ENCODE measurements at regions not wholly inside any gene's neighbourhood (a gene's known extent, or its start where the extent isn't known, plus 50 kb on each side); places are given as distances from the start of the nearest gene placed in this dataset.

DNA sequence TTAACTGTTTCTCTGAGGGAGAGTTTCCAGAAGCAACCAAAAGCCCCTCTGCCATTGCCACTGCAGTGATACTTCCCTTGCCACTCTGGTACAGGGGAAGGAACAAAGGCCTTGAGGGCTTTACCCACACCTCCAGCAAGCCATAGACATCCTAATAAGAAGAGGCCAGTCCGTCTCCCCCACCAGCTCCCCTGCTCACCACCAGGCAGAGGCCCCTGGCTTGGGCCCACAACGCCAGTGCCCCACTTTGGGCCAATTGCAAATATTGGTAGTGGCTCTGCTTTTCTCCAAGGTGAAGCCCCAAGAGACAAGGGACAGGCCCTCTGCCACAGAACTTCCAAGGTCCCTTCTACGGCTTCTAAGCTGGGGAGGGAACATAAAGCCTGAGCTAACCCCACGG is 833.0 kb downstream of the DACH1 start:
- ATAC-seq (no peak), DNase-seq (no peak)
- Histone ChIP-seq H3K36me3 (no peaks in the 10 kb centered on the region), H3K4me3 (no peak overlapping the region), H3K27me3 (no peaks in the 10 kb centered on the region), H3K9me3 (no peaks in the 10 kb centered on the region), H3K27ac (no peak overlapping the region), H3K4me1 (no peaks in the 10 kb centered on the region)
- TF ChIP-seq, protein P1, sequence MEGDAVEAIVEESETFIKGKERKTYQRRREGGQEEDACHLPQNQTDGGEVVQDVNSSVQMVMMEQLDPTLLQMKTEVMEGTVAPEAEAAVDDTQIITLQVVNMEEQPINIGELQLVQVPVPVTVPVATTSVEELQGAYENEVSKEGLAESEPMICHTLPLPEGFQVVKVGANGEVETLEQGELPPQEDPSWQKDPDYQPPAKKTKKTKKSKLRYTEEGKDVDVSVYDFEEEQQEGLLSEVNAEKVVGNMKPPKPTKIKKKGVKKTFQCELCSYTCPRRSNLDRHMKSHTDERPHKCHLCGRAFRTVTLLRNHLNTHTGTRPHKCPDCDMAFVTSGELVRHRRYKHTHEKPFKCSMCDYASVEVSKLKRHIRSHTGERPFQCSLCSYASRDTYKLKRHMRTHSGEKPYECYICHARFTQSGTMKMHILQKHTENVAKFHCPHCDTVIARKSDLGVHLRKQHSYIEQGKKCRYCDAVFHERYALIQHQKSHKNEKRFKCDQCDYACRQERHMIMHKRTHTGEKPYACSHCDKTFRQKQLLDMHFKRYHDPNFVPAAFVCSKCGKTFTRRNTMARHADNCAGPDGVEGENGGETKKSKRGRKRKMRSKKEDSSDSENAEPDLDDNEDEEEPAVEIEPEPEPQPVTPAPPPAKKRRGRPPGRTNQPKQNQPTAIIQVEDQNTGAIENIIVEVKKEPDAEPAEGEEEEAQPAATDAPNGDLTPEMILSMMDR (IDR thresholded peaks at IDR 0.05) = no peak
- intact Hi-C loops (cut with DNase I) = no loop called here

DNA sequence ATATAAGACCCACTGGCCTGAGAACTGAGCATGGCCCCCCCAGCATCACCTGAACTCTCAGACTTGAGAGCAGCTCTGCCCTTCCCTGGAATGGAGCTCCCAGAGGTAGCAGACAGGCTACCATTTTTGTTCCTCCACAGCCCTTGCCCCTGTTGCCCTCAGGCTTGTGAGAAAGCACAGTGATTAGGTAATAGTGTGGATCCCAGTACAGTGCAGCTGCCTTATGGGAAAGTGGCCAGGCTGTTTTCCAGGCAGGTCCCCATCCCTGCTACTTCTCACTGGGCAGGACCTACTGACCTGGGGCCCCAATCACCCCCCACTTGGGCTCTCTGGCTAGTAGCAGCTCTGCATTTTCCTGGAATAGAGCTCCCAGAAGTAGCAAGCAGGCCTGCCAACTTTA is 834.0 kb downstream of the DACH1 start:
- Histone ChIP-seq H3K27ac (no peak overlapping the region), H3K4me1 (no peaks in the 10 kb centered on the region), H3K9me3 (no peaks in the 10 kb centered on the region), H3K4me3 (no peak overlapping the region), H3K27me3 (no peaks in the 10 kb centered on the region), H3K36me3 (no peaks in the 10 kb centered on the region)
- TF ChIP-seq, protein P1 (IDR thresholded peaks at IDR 0.05) = no peak
- ATAC-seq = peak; percentile 27
- no peak for DNase-seq
- intact Hi-C loops (cut with DNase I) = no loop called here

DNA sequence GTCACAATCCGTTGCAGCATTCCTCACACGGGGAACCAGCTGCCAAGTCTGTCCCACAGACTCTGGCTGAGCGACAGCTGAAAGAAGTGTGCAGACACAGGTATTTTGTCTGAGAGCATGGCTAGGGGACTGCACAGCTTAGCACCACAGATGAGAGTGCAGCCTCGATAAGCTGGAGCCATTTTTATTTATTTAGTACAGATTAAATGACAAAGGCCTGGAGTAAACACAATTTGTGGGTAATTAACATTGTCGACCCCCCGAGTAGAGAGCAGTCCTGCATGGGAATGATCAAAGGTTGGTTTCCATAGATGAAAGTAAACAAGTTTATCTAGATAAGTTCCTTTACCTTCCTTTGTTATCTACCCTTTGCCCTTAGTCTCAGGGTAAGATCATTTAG is 836.2 kb downstream of the DACH1 start:
- ATAC-seq = no peak
- no peak for DNase-seq
- Histone ChIP-seq H3K36me3 (no peaks in the 10 kb centered on the region), H3K27me3 (no peaks in the 10 kb centered on the region), H3K4me1 (no peaks in the 10 kb centered on the region), H3K27ac (no peak overlapping the region), H3K9me3 (no peaks in the 10 kb centered on the region), H3K4me3 (no peak overlapping the region)
- intact Hi-C loops (cut with DNase I) = no loop called here
- TF ChIP-seq, protein P1 (IDR thresholded peaks at IDR 0.05) = no peak

DNA sequence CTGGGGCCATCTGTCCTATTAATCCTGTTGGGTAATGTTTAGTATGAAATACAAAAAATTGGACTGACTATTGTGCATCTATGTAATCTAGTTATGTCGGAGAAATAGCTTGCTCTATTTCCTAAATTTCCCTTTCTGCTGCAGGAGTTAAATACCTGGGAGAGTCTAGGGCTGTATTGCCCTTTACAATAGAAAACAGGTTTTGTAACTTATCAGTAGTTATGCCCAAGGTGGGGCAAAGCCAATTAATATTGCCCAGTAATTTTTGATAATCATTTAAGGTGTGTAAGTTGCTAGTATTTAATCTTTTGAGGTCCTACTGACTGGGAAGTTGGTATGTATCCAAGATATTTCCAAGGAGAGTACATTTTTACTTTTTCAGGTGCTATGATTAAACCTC is 838.1 kb downstream of the DACH1 start:
- DNase-seq (no peak), ATAC-seq (no peak)
- H3K9me3 ChIP-seq = no peaks in the 10 kb centered on the region
- H3K27me3 ChIP-seq = no peaks in the 10 kb centered on the region
- TF ChIP-seq, protein P1 (IDR thresholded peaks at IDR 0.05) = no peak
- intact Hi-C loops (cut with DNase I) = no loop called here
- H3K4me3 ChIP-seq = no peak overlapping the region
- H3K36me3 ChIP-seq = no peaks in the 10 kb centered on the region
- no peak overlapping the region for H3K27ac ChIP-seq
- H3K4me1 ChIP-seq = no peaks in the 10 kb centered on the region

DNA sequence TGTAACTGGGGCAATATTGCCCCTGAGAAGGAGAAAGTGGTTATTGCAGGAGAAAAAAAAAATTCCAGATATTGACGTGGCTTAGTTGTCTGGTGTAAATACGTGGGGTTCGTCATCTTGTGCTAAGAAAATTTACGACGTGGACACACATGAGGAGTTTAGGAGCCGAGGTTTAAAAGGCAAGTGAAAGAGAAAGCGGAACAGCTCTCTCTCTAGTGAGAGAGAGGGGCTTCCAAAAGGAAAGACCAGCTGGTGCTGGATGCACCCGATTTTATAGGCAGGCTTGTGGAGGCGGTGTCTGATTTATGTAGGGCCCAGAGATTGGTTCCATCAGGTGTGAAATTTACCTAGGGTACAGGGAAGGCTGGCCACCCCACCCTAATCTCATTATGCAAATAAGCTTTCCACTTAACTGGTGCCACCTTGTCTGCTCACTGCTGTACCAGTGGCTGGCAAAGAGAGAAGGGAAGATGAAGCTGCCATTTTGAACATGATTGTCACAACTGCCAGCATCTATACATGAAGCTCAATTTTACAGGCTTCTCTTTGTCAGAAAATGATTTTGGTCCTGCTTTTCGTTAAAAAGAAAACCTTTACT is 845.1 kb downstream of the DACH1 start:
- DNase-seq (no peak), ATAC-seq (no peak)
- H3K4me1 ChIP-seq = no peaks in the 10 kb centered on the region
- intact Hi-C loops (cut with DNase I) = no loop called here
- TF ChIP-seq, protein P1 (IDR thresholded peaks at IDR 0.05) = no peak
- no peaks in the 10 kb centered on the region for H3K36me3 ChIP-seq
- no peak overlapping the region for H3K4me3 ChIP-seq
- no peaks in the 10 kb centered on the region for H3K9me3 ChIP-seq
- H3K27ac ChIP-seq = no peak overlapping the region
- no peaks in the 10 kb centered on the region for H3K27me3 ChIP-seq

DNA sequence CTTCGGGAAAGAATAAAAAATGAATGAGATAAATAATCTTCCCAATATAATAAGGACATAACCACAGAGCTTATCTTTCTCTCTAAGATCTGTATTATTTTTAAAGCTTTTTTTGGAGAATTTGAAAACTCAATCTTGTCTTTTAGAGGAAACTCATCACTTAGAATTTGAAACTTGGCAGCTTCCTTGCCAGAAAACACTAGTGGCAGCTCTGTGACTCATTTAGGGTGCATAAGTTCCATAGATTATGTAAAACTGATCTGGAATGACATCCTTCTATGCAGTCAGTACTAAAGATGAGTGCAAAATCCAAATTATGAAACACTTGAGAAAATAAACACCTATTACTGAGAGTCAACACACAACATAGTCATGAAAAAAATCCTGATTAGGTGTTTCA is 848.0 kb downstream of the DACH1 start:
- H3K4me1 ChIP-seq = no peaks in the 10 kb centered on the region
- H3K9me3 ChIP-seq = no peaks in the 10 kb centered on the region
- intact Hi-C loops (cut with DNase I) = no loop called here
- no peaks in the 10 kb centered on the region for H3K27me3 ChIP-seq
- no peak overlapping the region for H3K27ac ChIP-seq
- DNase-seq (no peak), ATAC-seq (no peak)
- TF ChIP-seq, protein P1 (IDR thresholded peaks at IDR 0.05) = no peak
- no peaks in the 10 kb centered on the region for H3K36me3 ChIP-seq
- no peak overlapping the region for H3K4me3 ChIP-seq

All from upper lobe of right lung (tissue), 1 donor.